T-helper 9 cell (primary cell): ENCODE measurements at regions not wholly inside any gene's neighbourhood (a gene's known extent, or its start where the extent isn't known, plus 50 kb on each side); places are given as distances from the start of the nearest gene placed in this dataset.
"Not testable (repeated sequence)": the region's sequence is repeated elsewhere in the genome, so short reads cannot be mapped to it uniquely, and the experiment has no call there.

Experiments used
- DNase-seq: peaks from one replicate; pipeline ENCODE4 v3.0.0-alpha.2; 2020

DNA sequence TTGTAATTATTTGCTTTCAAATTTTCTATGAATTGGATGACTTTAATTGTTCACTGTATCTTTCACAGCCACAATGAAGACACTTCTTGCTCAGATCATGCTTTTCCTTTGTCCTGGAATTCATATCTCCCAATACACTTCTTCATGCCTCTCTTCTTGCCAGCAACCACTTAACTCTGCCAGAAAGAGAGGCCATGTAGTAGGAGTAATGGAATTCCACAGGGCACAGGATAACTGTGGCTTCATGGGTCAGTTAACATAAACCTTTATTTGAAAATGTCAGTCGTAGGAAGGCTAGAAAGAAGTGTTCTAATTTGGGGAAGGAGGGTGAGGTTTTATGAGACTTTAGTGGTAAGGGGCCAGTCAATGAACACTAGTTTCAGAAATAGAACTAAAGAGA is 190.3 kb downstream of the TMEM167A start:
- DNase-seq, result no peak

DNA sequence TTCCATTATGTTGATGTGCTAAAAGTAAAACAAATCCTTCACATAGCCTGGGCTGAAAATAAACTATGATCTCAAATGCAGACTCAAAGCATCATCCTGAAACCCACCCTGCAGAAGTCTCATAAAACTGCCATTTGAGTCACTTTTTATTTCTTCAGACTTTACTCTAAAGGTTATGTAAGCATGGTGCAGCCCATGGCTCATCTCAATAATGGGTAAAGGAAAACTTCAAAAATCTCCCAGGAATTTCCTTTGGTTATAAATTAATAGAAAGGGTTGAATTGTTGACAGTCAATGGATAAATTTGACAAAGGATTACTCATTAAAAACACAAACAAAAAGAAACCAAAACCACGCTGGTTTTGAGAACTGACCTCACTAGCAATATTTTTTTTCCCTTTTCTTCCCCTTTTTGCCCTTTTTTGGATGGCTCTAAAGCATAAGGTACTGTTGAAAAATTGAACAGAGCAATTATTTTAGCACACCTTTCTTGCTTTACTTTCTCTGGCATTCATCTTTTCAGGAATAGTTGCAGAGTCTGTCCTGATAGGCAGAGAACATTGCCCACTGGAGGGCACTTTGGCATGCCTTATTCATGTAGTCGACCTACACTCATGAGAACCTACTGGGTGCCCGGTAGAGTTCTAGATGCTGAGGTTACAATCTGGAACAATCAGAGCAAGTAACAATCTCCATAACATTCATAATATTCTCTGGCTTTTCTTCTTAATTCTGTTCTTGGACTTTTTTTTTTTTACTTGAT is 191.4 kb downstream of the TMEM167A start:
- no peak for DNase-seq

DNA sequence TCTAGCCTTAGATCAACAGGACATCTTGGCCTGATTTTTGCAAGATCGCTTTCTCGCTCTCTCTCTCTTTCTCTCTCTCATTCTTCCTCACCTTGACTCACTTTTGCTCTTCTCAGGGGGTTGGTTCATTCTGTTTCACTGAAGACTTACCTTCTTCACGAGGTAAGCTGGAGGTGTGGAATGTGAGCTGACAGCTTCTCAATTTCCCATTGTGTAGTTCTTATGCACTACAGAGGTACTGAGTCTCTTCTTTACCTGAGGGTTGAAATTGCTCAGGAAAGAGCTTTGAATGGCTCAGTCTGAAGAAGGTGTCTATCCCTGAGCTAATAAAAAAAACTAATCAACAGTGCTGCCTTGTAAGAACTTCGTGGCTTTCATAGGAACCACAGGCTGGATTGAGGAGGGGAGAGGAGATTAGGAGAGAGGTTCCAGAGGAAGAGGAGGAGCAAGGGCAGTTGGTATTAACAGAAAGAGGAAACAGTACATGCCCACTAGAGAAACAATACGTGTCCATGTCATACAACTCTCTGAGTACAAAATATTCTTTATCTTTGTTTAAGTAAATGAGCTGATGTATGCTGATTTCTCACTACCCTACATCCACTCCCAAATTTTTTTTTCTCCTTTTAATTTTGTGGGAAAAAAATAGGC is 192.2 kb downstream of the TMEM167A start:
- DNase-seq, result no peak

DNA sequence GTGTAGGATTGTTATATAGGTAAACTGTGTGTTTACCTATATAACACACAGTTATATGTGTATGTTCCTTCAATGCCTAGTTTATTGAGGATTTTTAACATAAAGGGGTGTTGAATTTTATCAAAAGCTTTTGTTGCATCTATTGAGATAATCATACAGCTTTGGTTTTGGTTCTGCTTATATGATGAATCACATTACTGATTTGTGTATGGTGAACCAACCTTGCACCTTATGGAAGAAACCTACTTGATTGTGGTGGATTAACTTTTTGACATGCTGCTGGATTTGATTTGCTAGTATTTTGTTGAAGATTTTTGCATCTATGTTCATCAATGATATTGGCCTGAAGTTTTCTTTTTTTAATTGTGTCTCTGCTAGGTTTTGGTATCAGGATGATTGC is 194.9 kb downstream of the TMEM167A start:
- no peak for DNase-seq

DNA sequence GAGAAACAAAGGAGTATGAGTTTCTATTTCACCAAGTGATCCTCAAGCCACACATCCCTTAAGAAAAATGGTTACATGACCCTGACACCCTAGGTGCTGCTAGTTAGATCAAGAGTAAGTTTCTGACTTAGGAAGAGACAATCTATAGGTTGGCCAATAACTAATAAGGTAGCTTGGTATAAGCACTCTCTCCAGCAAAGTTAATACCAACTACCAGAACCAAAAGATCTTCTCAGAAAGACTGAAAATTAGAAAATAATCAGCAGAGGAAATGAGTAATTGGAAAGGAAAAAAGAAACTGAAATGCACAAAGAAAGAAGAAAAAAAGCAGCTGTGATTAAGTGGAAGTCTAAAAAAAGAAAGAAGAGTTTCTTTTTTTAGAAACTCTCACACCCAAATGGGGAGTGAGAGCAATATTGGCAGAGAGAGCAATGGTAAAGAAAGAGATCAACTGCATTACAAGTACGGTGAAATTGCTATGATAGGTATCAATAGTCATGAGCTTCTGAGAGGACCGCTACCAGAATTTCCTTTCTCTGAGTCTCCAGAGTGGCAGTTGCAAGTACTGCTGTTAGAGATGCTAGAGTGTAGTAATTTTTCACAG is 195.5 kb downstream of the TMEM167A start:
- no peak for DNase-seq

DNA sequence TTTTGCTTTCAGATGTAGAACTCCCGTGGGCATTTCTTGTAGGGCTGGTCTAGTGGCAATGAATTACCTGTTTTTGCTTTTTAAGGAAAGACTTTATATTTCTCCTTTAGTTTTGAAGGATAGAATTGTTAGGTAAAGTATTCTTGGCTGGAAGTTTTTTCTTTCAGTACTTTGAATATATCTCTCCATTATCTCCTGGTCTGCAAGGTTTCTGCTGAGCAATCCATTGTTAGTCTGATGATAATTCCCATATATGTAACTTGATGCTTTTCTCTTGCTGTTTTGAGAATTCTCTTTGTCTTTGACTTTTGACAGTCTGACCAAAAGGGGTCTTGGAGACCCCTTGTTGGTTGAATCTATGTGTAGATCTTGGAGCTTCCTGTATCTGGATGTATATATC is 198.1 kb downstream of the TMEM167A start:
- DNase-seq, result no peak

DNA sequence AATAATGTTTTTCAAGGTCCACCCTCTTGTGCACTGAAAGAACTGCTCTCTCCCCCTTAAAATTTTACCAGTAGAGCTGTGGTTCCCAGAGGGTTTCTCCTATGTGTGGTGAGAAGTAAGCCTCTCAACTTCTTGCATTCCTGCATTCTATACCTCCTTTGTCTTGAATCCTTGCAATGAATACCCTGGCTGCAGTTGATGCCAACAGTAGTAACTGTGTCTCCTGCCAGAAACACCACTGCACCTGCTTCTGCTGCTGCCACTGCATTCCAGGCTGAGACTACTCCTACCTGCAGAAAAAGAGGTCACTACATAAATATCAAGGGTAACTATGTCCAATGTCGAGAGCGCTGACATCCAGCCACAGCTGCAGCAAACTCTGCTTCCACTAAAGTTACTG is 203.7 kb downstream of the TMEM167A start:
- no peak for DNase-seq

DNA sequence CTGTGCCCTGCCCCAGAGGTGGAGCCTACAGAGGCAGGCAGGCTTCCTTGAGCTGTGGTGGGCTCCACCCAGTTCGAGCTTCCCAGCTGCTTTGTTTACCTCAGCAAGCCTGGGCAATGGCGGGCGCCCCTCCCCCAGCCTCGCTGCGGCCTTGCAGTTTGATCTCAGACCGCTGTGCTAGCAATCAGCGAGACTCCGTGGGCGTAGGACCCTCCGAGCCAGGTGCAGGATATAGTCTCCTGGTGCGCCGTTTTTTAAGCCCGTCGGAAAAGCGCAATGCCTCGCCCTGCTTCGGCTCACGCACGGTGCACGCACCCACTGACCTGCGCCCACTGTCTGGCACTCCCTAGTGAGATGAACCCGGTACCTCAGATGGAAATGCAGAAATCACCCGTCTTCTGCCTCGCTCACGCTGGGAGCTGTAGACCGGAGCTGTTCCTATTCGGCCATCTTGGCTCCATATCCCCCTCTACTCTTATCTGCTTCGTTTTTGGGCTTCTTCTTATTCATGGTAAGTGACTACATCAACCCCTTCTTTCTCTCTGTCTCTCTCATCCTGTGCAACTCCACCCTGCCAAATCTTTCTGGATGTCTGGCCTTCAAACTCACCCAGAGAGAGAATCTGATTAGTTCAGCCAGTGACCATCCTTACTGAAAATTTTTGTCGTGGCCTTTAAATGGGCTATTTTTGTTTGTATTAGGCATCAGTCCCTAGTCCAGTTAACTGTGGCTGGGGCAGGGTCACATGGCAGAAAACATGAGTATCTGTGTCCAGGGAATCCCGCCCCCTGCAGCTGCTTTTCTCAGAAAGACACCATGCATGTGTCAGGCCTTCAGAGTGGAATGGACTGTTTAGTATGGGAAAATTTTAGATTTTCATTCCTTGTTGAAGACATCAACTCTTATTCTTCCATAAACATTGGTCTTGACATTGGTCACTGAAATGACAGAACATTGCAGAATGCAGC is 204.6 kb downstream of the TMEM167A start:
- not testable (repeated sequence) for DNase-seq

DNA sequence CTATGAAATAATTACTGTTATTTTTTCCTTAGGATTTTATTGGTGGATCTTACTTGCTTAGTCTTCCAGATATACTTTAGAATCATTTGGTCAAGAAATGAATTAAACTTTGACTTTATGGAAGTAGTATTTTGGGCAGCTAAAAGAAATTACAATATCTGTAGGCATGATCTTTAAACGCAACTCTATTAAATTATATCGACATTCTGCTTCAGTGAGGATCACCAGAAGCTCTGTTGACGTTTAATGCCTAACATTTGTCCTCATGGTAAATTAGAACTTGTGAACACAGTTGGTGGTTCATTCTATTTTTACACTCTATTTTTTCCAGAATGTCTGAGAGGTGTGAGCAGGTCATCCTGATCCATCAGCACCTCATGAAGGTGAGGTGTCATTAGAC is 211.6 kb downstream of the TMEM167A start:
- no peak for DNase-seq

DNA sequence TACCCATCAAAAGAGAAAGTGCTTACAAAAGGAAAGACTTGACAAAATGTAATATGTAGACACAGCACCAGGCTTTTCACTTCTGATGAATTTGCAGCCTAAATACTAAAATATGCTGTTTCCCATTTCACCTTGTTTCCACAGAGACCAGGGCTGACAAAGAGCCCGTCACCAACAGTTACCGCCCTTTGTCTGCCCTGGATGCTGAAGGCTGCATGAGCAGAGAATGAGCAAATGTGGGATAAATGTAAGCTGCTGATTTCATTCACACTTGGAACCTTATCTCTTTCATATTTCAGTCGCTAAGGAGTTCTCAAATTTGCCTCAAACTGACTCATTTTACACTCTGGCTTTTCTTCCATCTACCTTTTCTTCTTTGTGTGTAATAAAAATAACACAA is 213.9 kb downstream of the TMEM167A start:
- DNase-seq, result no peak

DNA sequence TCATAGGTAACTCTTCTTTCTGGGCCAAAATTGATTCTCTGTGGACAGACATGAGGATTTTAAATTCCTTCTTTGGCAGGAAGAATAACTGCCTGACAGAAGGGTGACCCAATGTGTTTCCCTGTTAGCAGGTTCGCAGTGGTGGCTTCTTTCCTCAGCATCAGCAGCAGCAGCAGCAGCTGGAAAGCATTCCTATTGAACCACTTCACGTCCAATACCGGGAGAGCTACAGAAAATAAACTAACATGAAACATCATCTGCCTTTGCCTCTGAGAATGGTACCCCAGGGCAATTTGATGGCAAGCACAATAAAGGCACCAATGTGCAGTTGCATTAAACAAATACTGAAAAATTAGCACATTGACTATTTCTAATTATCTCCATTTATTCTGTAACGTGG is 214.5 kb downstream of the TMEM167A start:
- no peak for DNase-seq

DNA sequence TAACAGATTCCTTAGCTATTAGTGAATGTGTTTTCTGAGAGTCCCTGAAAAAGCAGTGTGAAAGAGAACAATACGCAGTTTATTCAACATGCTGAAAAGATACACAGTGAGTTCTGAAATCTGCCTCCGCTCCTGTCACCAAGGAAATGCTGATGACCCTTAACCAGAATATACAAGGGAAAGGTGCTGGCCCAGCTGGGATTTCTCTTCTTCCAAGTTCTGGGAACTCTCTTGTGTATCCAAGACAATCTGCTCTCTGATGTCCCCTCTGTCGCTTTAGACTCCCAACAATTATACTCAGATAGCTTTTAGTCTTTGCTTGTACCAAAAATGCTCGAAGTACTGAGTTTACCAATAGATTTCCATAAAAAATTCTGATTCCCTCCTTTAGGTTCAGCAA is 214.9 kb downstream of the TMEM167A start:
- DNase-seq, result no peak

DNA sequence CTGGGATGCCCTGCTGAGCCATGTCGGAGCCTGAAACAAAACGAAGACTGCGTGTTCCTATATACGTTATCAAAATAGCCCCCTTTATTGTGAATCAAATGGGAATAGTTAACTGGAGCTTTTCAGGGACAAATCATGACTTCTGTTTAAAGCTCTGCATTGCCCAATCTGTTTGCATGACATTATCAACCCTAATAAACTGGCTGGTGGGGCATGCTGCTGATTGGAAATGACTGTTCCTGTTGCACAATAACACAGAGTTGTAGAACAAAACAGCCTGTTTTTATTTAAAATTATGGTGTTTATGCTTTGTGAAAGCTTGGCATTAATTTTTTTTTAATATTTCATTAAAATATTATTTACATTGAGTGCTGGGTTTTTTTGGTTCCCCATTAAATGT is 215.5 kb downstream of the TMEM167A start:
- DNase-seq, result no peak

DNA sequence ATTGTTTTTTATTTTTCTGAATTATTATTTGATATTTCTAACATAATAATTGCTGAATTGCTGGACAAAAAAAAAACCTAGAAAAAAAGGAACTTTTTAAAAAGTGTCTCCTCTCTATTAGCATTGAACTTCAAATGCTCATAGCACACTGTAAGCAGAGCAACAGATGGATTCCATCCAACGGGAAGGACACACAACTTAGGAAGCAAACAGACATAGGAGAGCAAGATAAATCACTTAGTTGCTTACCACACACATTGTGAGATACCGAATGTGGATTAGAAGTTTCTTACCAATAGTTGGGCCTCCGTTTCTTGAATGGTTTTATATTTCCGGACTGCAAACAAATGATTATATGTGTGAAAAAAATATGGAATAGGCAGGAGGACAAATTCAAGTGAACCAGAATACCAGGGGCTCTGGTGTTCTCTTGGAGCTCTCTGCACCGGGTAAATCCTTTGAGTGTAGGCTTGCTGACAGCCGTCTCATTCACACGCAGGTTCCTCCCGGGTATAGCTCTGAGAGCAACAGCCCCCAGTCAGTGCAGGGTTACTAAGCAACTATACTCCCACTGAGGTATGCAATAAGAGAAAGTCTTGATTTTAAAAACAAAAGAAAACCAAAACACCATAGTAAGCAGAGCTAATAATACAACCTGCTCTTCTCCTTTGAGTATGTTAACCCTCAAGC is 217.6 kb downstream of the TMEM167A start:
- no peak for DNase-seq

DNA sequence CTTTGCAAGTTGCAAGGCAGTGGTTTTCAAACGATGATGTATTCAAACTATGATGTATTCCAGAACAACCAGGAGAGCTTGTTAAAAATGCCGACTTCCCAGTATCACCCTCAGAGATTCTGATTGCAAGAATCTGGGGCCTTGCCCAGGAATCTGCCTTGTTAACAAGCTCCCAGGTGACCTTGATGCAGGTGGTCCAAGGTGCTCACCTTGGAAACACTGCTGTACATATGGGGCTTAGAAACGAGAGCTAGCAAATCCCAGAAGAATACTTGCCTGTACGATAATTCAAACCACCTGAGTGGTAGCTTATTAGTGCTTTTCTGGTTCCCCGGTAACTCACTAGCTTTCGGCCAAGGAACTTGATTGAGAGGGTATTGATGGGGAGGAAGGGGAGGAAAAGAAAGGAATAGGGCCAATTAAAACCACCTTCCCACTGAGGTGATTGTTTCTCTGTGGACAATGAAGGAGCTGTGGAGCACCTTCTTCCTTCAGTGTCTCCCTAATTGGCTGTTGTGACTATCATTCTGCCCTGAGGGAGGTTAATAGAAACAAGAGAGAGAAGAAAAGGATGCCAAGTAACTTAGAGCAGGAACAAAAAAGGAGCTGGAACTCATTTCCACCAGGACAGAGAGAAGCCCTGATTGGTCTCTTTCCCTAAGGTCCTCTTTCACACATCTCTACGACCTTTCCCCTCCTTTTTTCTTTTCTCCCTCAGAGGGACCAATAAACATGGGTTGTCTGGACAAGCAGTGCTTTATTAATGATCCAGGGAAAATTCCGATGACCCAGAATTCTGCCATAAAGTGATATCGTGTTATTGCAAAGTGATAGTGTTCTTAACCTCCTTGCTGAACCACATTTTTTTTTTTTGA is 218.8 kb downstream of the TMEM167A start:
- no peak for DNase-seq

DNA sequence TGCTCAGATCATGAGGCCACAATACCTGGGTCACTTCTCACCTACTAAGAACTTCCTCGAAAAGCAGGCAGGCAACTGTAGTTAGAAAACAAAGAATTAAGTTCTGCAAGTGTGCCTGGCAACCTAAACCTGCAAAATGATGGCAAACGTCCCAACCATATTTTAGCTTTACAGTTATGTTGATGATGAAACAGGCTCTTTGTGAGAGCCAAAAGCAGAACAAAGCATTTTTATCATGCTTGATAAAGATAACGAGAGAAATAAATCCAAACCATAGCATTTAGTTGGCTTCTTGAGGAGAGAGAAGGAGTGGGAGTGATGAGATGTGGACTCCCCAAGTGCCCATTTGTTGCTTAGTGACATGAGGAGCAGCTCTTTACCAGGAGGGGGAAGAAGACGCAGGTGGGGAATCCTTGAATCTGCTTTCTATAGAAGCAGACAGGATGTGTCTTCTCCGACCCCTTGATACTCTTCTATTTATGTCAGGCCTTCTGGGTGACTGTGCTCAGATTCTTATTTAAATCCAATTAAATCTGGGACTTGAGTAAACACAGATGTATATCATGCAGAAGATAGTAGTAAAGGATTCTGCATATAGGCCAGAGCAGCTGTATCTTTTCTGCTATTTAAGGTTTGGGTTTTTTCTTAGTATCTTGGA is 221.2 kb downstream of the TMEM167A start:
- no peak for DNase-seq

DNA sequence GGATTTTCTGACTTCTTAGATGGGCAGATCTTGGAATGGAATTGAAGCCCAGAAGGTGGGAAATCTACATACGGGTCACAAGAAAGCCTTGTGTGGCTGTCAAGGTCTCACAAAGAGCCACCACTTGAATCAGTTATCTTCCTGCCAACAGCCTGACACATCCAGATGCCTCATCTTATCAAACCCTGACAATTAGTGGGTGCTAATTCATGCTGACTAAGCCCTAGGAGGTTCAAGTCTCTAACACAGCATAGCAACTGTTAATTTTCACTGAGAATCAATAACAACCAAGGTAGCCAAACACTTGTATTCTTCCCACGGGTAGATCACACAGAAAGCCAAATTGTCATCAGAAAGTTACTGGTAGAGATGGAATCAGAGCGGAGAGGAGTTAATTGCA is 222.2 kb downstream of the TMEM167A start:
- DNase-seq, result no peak

DNA sequence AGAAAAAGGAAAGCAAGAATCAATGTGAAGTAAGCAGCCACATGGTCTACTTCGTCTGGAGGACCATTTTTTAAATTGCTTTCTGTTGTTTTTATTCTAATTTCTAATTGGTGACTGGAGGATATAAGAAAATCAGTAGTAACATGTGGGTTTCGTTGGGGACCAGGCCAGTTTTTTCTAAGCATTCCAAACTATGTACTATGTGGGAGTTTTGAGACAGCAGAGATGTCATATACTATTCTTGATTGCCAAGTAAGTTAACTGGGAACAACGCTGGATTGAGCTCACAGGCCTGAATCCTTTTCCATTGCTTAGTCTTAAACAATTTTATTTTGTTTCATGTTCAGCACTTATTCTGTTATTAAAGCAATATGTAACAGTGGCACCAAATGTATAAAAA is 225.7 kb downstream of the TMEM167A start:
- DNase-seq, result no peak

DNA sequence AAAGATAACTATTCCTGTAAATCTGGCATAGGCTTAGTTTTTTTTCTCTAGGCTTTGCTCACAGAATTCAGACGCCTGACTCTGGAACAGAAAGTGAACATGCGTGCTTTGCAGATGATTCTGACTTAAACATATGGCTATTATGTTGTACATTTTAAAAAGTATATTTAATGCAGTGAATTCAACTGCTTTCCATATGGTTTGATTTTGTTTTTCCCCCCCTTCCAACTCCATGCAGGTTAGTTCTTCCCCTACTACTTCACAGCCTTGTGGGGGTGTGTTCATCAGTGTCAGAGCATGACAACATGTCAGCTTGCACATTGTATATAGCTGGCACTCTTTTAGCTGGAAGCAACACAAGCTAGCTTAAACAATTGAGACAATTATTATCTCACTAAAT is 226.8 kb downstream of the TMEM167A start:
- DNase-seq, result no peak

DNA sequence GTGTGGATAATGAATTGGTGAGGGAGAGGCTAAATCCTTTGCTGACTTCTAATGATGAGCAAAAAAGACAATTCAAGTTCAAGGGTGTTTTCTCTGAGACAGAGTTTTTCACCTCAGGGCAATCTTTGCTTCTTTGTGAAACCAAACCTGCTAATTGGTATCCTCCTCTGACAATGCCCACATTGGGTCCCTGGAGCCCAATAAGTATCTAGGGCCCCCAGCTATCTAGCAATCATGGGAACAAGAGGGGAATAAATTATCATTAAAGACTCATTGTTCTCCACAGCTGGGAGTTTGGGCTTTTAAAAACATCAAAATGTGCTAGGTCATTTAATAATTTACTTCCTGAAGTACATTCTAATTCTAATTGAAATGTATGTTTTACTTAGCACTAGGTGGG is 227.3 kb downstream of the TMEM167A start:
- no peak for DNase-seq

DNA sequence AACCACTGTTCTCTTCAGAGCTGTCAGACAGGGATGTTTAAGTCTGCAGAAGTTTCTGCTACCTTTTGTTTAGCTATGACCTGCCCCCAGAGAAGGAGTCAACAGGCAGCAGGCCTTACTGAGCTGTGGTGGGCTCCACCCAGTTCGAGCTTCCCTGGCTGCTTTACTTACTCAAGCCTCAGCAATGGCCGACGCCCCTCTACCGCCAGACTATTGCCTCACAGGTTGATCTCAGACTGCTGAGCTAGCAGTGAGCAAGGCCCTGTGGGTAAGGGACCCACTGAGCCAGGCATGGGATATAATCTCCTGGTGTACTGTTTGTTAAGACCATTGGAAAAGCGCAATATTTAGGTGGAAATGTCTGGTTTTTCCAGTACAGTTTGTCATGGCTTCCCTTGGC is 229.6 kb downstream of the TMEM167A start:
- DNase-seq, result no peak
